Natural killer cell (primary cell): ENCODE measurements at regions not wholly inside any gene's neighbourhood (a gene's known extent, or its start where the extent isn't known, plus 50 kb on each side); places are given as distances from the start of the nearest gene placed in this dataset.

Source experiments
- ATAC-seq, 3 donors: fragments of 150-1000 bp in 2 of 3; fragments of 200-7000 bp in 1 of 3; cut with Tn5 transposase; 1 replicate in 1 of 3; 2 replicates in 2 of 3; pipeline ENCODE4 v1.10.0; 2021; ENCODE audit warnings: mild to moderate bottlenecking in 2 of 3, moderate library complexity in 2 of 3
- DNase-seq, 2 donors: peaks; one replicate each; pipeline versions ENCODE4 v3.0.0 to v3.0.0-alpha.2; 2013 to 2021; ENCODE audit warnings: mixed read lengths in 1 of 2
- H3K27ac ChIP-seq: one replicate; pipeline ENCODE4 v1.5.1; 2013; ENCODE audit warnings: mild to moderate bottlenecking, low read length
- H3K27me3 ChIP-seq: one replicate; pipeline ENCODE4 v1.6.1; 2013; ENCODE audit warnings: low read length; ENCODE audit not compliant: control insufficient read depth, insufficient read depth
- H3K36me3 ChIP-seq: one replicate; pipeline ENCODE4 v1.6.1; 2013; ENCODE audit warnings: low read length; ENCODE audit not compliant: control insufficient read depth, insufficient read depth
- H3K4me1 ChIP-seq: one replicate; pipeline ENCODE4 v1.6.1; 2013; ENCODE audit warnings: low read length; ENCODE audit not compliant: control insufficient read depth, insufficient read depth
- H3K4me3 ChIP-seq: one replicate; pipeline ENCODE4 v1.5.1; 2013; ENCODE audit warnings: low read length
- H3K9me3 ChIP-seq: one replicate; pipeline ENCODE4 v1.6.1; 2013; ENCODE audit warnings: low read length; ENCODE audit not compliant: control insufficient read depth, insufficient read depth
- H3K27ac Mint-ChIP-seq, 2 donors: one replicate each; pipeline ENCODE4 v1.8.0; 2022; ENCODE audit warnings: mild to moderate bottlenecking in 2 of 2, mixed read lengths in 2 of 2, moderate library complexity in 1 of 2
- H3K27me3 Mint-ChIP-seq, 2 donors: one replicate each; pipeline ENCODE4 v1.8.0; 2022; ENCODE audit warnings: low read depth in 2 of 2, mixed read lengths in 2 of 2
- H3K36me3 Mint-ChIP-seq: one replicate; pipeline ENCODE4 v1.8.0; 2022; ENCODE audit warnings: mixed read lengths
- H3K4me1 Mint-ChIP-seq, 2 donors: one replicate each; pipeline ENCODE4 v1.8.0; 2022; ENCODE audit warnings: mixed read lengths in 2 of 2
- H3K4me3 Mint-ChIP-seq: one replicate; pipeline ENCODE4 v1.8.0; 2022; ENCODE audit warnings: mild to moderate bottlenecking, moderate library complexity, mixed read lengths
- H3K9me3 Mint-ChIP-seq, 2 donors: one replicate each; pipeline ENCODE4 v1.8.0; 2022; ENCODE audit warnings: mixed read lengths in 2 of 2
- CTCF ChIP-seq: fragments of 200-600 bp; IDR thresholded peaks from one replicate; pipeline ENCODE4 v1.8.0; 2022; ENCODE audit warnings: antibody characterized with exemption
- WGBS: methylation state at CpG from one replicate; pipeline ENCODE4 v1.1.7; 2013; ENCODE audit warnings: missing lambda C conversion rate; ENCODE audit not compliant: insufficient coverage; 5-methylcytosine and 5-hydroxymethylcytosine counted together
- intact Hi-C: fragments of 100-400 bp; cut with micrococcal nuclease; formaldehyde crosslinking; loops from one replicate; pipeline ENCODE4 v1.14.2; 2022

GRCh38 chr1:41997153-41997552, 78.4 kb upstream of the HIVEP3 start:
- Mint-ChIP-seq H3K36me3 (no peaks in the 10 kb centered on the region), H3K27ac (no peak overlapping the region)
- intact Hi-C loops, result no loop called here

GRCh38 chr1:41995441-41996130, 76.9 kb upstream of the HIVEP3 start:
- no peak overlapping the region for H3K27ac ChIP-seq
- H3K4me3 Mint-ChIP-seq, result no peak overlapping the region
- no peak for TF ChIP-seq CTCF
- H3K27me3 ChIP-seq, result no peaks in the 10 kb centered on the region
- H3K4me1 ChIP-seq, result peaks cover 4% of the 10 kb centered on the region
- peaks cover 45 to 48% of the 10 kb centered on the region in 2 donors for H3K4me1 Mint-ChIP-seq
- H3K27me3 Mint-ChIP-seq, result no peaks in the 10 kb centered on the region
- no peak overlapping the region for H3K4me3 ChIP-seq
- intact Hi-C loops, result no loop called here
- ATAC-seq, result no peak
- no peaks in the 10 kb centered on the region for H3K36me3 ChIP-seq
- H3K9me3 Mint-ChIP-seq, result peaks cover 0 to 3% of the 10 kb centered on the region in 2 donors
- no peaks in the 10 kb centered on the region for H3K9me3 ChIP-seq
- DNase-seq, result no peak
- H3K36me3 Mint-ChIP-seq, result no peaks in the 10 kb centered on the region
- 69% methylated on average over 1 of the region's 1 CpG for WGBS
- H3K27ac Mint-ChIP-seq, result peak overlapping the region; percentile 29 to 61

More at GRCh38 chr1:41997153-41997552, 78.4 kb upstream of the HIVEP3 start:
- H3K4me3 Mint-ChIP-seq, result no peak overlapping the region
- H3K9me3 Mint-ChIP-seq, result peaks cover 0 to 3% of the 10 kb centered on the region in 2 donors
- no peaks in the 10 kb centered on the region for H3K27me3 Mint-ChIP-seq
- no peaks in the 10 kb centered on the region for H3K36me3 ChIP-seq
- no peak overlapping the region for H3K27ac ChIP-seq
- H3K4me1 ChIP-seq, result peaks cover 4% of the 10 kb centered on the region
- peaks cover 54 to 59% of the 10 kb centered on the region in 2 donors for H3K4me1 Mint-ChIP-seq
- DNase-seq (no peak), ATAC-seq (no peak)
- no peak overlapping the region for H3K4me3 ChIP-seq
- no peak for TF ChIP-seq CTCF
- no peaks in the 10 kb centered on the region for H3K9me3 ChIP-seq
- no peaks in the 10 kb centered on the region for H3K27me3 ChIP-seq
- WGBS, result 66% methylated on average over 5 of the region's 5 CpGs

- DNase-seq (no peak), ATAC-seq (no peak)
- WGBS, result 98% methylated on average over 3 of the region's 5 CpGs
- Histone ChIP-seq H3K4me3 (no peak overlapping the region), H3K27ac (no peak overlapping the region), H3K36me3 (no peaks in the 10 kb centered on the region), H3K4me1 (peaks cover 4% of the 10 kb centered on the region), H3K9me3 (no peaks in the 10 kb centered on the region), H3K27me3 (no peaks in the 10 kb centered on the region)
- peaks cover 38 to 39% of the 10 kb centered on the region in 2 donors for H3K4me1 Mint-ChIP-seq
- H3K36me3 Mint-ChIP-seq, result peaks cover 3% of the 10 kb centered on the region
- H3K27ac Mint-ChIP-seq, result peak overlapping the region; percentile 29 to 61
- no peak overlapping the region for H3K4me3 Mint-ChIP-seq
- intact Hi-C loops, result no loop called here
- H3K9me3 Mint-ChIP-seq, result peaks cover under 1 to 3% of the 10 kb centered on the region in 2 donors
- no peak for TF ChIP-seq CTCF
- H3K27me3 Mint-ChIP-seq, result no peaks in the 10 kb centered on the region
Measured at GRCh38 chr1:41994195-41994894, 75.6 kb upstream of the HIVEP3 start.
